K562 (cell line): ENCODE measurements at regions not wholly inside any gene's neighbourhood (a gene's known extent, or its start where the extent isn't known, plus 50 kb on each side); places are given as distances from the start of the nearest gene placed in this dataset.

Experiments
- ATAC-seq: fragments of 200-7000 bp; cut with Tn5 transposase; 3 replicates; pipeline ENCODE4 v1.9.1; 2020; ENCODE audit warnings: moderate library complexity
- BruUV-seq: library from RNA; stranded (reverse); fragments of 400-500 nt; replicated peaks from 2 replicates; lab custom pipeline; 2021; lab: Mats Ljungman, UMichigan
- CTCF ChIA-PET: fragments of 300-600 bp; formaldehyde crosslinking; extraction: SDS; loops from one replicate; lab custom pipeline; 2021; ENCODE audit warnings: low intra/inter-chr PET ratio; lab: Yijun Ruan, JAX
- POLR2A ChIA-PET: fragments of 300-600, 350-650 bp; sonication (Branson Sonifier 250); formaldehyde crosslinking; extraction: SDS; loops from one replicate; lab custom pipeline; 2021; ENCODE audit warnings: antibody characterized with exemption, inconsistent platforms; lab: Yijun Ruan, JAX
- DNase-seq, 4 experiments: peaks; one replicate each; pipeline versions ENCODE4 v3.0.0 to v3.0.0-alpha.2; 2011 to 2018; ENCODE audit warnings: low spot score in 3 of 4, mixed read lengths in 3 of 4; ENCODE audit errors: extremely low read depth in 1 of 4
- FAIRE-seq: peaks from 2 replicates; lab custom pipeline; 2011; peaks lifted over from hg19 to GRCh38; lab: Jason Lieb, UNC
- H2AFZ ChIP-seq: 2 replicates; pipeline ENCODE4 v1.6.0; 2011; ENCODE audit warnings: low read depth, low read length, control low read depth, inconsistent platforms
- H3K27ac ChIP-seq: fragments of 200-600 bp; 3 replicates; pipeline ENCODE4 v1.8.0; 2011; ENCODE audit warnings: low read depth, mild to moderate bottlenecking, control low read depth, inconsistent platforms, low read length, moderate library complexity, mixed read lengths; ENCODE audit errors: extremely low read depth
- H3K27me3 ChIP-seq, 2 experiments: fragments of 300-600 bp in 1 of 2; 2 replicates in 1 of 2; 3 replicates in 1 of 2; pipeline versions ENCODE4 v1.6.0 to v1.8.0; 2011; ENCODE audit warnings: inconsistent platforms in 2 of 2, low read length in 2 of 2, mild to moderate bottlenecking in 1 of 2, mixed read lengths in 1 of 2, moderate library complexity in 1 of 2; ENCODE audit not compliant: control insufficient read depth in 2 of 2, insufficient read depth in 2 of 2
- H3K36me3 ChIP-seq: fragments of 300-600 bp; 3 replicates; pipeline ENCODE4 v1.8.0; 2011; ENCODE audit warnings: mild to moderate bottlenecking, low read length, inconsistent platforms; ENCODE audit not compliant: control insufficient read depth, insufficient read depth
- H3K4me1 ChIP-seq, 2 experiments: fragments of 200-600 bp in 1 of 2; replicated peaks in 1 of 2; 2 replicates in 1 of 2; 3 replicates in 1 of 2; pipeline versions ENCODE4 v1.5.1 to v1.8.0; 2011; ENCODE audit warnings: inconsistent platforms in 2 of 2, low read length in 2 of 2, mild to moderate bottlenecking in 1 of 2, mixed read lengths in 1 of 2, moderate library complexity in 1 of 2; ENCODE audit not compliant: control insufficient read depth in 2 of 2, insufficient read depth in 2 of 2
- H3K4me2 ChIP-seq: 2 replicates; pipeline ENCODE4 v1.6.1; 2011; ENCODE audit warnings: low read length, control low read depth, inconsistent platforms, mixed read lengths; ENCODE audit not compliant: insufficient read depth
- H3K4me3 ChIP-seq: fragments of 200-600 bp; sonication (generic), shearing (Covaris generic); 2 replicates; pipeline ENCODE4 v1.5.1; 2016; ENCODE audit warnings: control low read depth, inconsistent platforms
- H3K79me2 ChIP-seq: fragments of 200-600 bp; 3 replicates; pipeline ENCODE4 v1.8.0; 2011; ENCODE audit warnings: low read length, inconsistent platforms; ENCODE audit not compliant: control insufficient read depth, insufficient read depth
- H3K9ac ChIP-seq, 2 experiments: 2 replicates each; pipeline versions ENCODE4 v1.6.0 to v1.6.1; 2011; ENCODE audit warnings: low read depth in 2 of 2, low read length in 2 of 2, control low read depth in 1 of 2, inconsistent platforms in 1 of 2, mild to moderate bottlenecking in 1 of 2, mixed read lengths in 1 of 2; ENCODE audit not compliant: insufficient read depth in 1 of 2
- H3K9me1 ChIP-seq: one replicate; pipeline ENCODE4 v1.6.0; 2011; ENCODE audit warnings: inconsistent platforms, mild to moderate bottlenecking, low read length, moderate library complexity; ENCODE audit not compliant: control insufficient read depth, insufficient read depth
- H3K9me3 ChIP-seq: replicated peaks from 2 replicates; pipeline ENCODE4 v1.5.1; 2011; ENCODE audit warnings: low read depth, low read length, inconsistent platforms; ENCODE audit not compliant: control insufficient read depth, insufficient read depth
- H4K20me1 ChIP-seq: replicated peaks from 2 replicates; pipeline ENCODE4 v1.6.1; 2011; ENCODE audit warnings: low read length, inconsistent platforms, mixed read lengths; ENCODE audit not compliant: control insufficient read depth, insufficient read depth
- DLX4 ChIP-seq: fragments of 250-450 bp; sonication (Bioruptor Pico); IDR thresholded peaks from 2 replicates; pipeline ENCODE4 v1.6.1; 2021; ENCODE audit warnings: mild to moderate bottlenecking
- E2F3 ChIP-seq: fragments of 250-450 bp; sonication (Bioruptor Pico); IDR thresholded peaks from 2 replicates; pipeline ENCODE4 v1.4.0; 2020; ENCODE audit warnings: mild to moderate bottlenecking
- POLR2B ChIP-seq: fragments of 450-650 bp; IDR thresholded peaks from 2 replicates; pipeline ENCODE4 v1.6.1; 2018; ENCODE audit warnings: low read depth; ENCODE audit not compliant: partially characterized antibody
- RNF2 ChIP-seq: sonication (generic); IDR thresholded peaks from 2 replicates; pipeline ENCODE4 v1.6.1; 2016
- SMARCB1 ChIP-seq: IDR thresholded peaks from 2 replicates; pipeline ENCODE4 v1.6.1; 2011; ENCODE audit warnings: improper control_type of control experiment, low read depth; ENCODE audit not compliant: insufficient read length
- ZNF143 ChIP-seq: sonication (generic); formaldehyde crosslinking; IDR thresholded peaks from 2 replicates; pipeline ENCODE4 v1.9.0; 2022; ENCODE audit warnings: mild to moderate bottlenecking, missing genetic modification reagents
- WGBS: fragments of 100-300 bp; shearing (Covaris generic); methylation state at CpG from one replicate; pipeline ENCODE4 v1.1.6; 2016; ENCODE audit warnings: low coverage, mixed read lengths; ENCODE audit not compliant: insufficient coverage; ENCODE audit errors: missing lambda C conversion rate; 5-methylcytosine and 5-hydroxymethylcytosine counted together
- in situ Hi-C: fragments of 300-500 bp; cut with MboI; formaldehyde crosslinking; loops from 4 replicates; pipeline ENCODE4 v1.15.0; 2018; ENCODE audit warnings: inconsistent platforms, mixed read lengths
- intact Hi-C: fragments of 100-400 bp; cut with micrococcal nuclease; formaldehyde crosslinking; loops from 2 replicates; pipeline ENCODE4 v1.14.2; 2022
- TF ChIP-seq, protein P1 (sequence below): sonication (generic); formaldehyde crosslinking; IDR thresholded peaks from 2 replicates; pipeline ENCODE4 v1.8.0; 2022; ENCODE audit warnings: mild to moderate bottlenecking, missing genetic modification reagents
- TF ChIP-seq, protein P2 (sequence below): fragments of 450-650 bp; IDR thresholded peaks from 2 replicates; pipeline ENCODE4 v1.6.1; 2017; ENCODE audit warnings: antibody characterized with exemption
- TF ChIP-seq, protein P3 (sequence below), 2 experiments: IDR thresholded peaks in 1 of 2; conservative IDR thresholded peaks in 1 of 2; 2 replicates each; pipeline ENCODE4 v1.6.1; 2016; ENCODE audit warnings: low read depth in 2 of 2, mild to moderate bottlenecking in 1 of 2, missing compliant biosample characterization in 1 of 2, missing genetic modification characterization in 1 of 2, moderate library complexity in 1 of 2

GRCh38 chr10:121307411-121307980 lies 290.7 kb downstream of the FGFR2 start (continued):
- TF ChIP-seq, protein P1, sequence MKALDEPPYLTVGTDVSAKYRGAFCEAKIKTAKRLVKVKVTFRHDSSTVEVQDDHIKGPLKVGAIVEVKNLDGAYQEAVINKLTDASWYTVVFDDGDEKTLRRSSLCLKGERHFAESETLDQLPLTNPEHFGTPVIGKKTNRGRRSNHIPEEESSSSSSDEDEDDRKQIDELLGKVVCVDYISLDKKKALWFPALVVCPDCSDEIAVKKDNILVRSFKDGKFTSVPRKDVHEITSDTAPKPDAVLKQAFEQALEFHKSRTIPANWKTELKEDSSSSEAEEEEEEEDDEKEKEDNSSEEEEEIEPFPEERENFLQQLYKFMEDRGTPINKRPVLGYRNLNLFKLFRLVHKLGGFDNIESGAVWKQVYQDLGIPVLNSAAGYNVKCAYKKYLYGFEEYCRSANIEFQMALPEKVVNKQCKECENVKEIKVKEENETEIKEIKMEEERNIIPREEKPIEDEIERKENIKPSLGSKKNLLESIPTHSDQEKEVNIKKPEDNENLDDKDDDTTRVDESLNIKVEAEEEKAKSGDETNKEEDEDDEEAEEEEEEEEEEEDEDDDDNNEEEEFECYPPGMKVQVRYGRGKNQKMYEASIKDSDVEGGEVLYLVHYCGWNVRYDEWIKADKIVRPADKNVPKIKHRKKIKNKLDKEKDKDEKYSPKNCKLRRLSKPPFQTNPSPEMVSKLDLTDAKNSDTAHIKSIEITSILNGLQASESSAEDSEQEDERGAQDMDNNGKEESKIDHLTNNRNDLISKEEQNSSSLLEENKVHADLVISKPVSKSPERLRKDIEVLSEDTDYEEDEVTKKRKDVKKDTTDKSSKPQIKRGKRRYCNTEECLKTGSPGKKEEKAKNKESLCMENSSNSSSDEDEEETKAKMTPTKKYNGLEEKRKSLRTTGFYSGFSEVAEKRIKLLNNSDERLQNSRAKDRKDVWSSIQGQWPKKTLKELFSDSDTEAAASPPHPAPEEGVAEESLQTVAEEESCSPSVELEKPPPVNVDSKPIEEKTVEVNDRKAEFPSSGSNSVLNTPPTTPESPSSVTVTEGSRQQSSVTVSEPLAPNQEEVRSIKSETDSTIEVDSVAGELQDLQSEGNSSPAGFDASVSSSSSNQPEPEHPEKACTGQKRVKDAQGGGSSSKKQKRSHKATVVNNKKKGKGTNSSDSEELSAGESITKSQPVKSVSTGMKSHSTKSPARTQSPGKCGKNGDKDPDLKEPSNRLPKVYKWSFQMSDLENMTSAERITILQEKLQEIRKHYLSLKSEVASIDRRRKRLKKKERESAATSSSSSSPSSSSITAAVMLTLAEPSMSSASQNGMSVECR (CRISPR knock-in tag), result no peak
- no peak for TF ChIP-seq ZNF143 (CRISPR knock-in tag)

DNA sequence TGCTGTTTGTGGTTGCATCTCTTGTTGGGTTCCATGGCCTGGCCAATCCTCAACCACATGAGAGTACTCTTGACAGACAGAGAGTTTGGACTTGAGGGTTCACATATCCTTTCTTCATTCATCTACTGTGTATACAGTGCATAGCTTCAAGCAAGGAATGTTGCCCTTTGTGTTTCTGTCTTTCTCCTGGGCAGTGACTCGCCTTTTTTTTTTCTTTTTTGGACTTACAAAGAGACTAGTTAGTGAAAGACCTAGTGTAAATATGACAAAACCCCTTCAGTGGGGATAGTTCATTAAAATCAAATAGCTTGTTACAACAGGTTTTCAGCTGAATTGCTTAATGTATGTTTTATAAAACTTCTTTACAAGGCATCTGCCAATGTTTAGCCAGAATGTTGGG lies 290.2 kb downstream of the FGFR2 start:
- H3K4me2 ChIP-seq, result no peak overlapping the region
- H3K27ac ChIP-seq, result no peak overlapping the region
- no peaks in the 10 kb centered on the region; the same call in 1 of the 2 replicates for H4K20me1 ChIP-seq
- FAIRE-seq (no peak), ATAC-seq (no peak), DNase-seq (no peak)
- in situ Hi-C loops (no loop called here), intact Hi-C loops (no loop called here)
- no peaks in the 10 kb centered on the region for H3K9me3 ChIP-seq
- H3K4me3 ChIP-seq, result no peak overlapping the region
- no peaks in the 10 kb centered on the region for H3K4me1 ChIP-seq
- ChIA-PET CTCF (no interaction called here), POLR2A (no interaction called here)
- no peaks in the 10 kb centered on the region for H3K79me2 ChIP-seq
- H3K36me3 ChIP-seq, result no peaks in the 10 kb centered on the region
- no peaks in the 10 kb centered on the region for H3K27me3 ChIP-seq
- H3K9me1 ChIP-seq, result no peaks in the 10 kb centered on the region
- no peak overlapping the region for H2AFZ ChIP-seq
- WGBS, result 0% methylated on average over 1 of the region's 1 CpG
- BruUV-seq, result no TSS peak
- H3K9ac ChIP-seq, result no peak overlapping the region
- TF ChIP-seq POLR2B (no peak), SMARCB1 (no peak), RNF2 (no peak), E2F3 (CRISPR knock-in tag) (no peak), DLX4 (CRISPR knock-in tag) (no peak)
- TF ChIP-seq, protein P2, sequence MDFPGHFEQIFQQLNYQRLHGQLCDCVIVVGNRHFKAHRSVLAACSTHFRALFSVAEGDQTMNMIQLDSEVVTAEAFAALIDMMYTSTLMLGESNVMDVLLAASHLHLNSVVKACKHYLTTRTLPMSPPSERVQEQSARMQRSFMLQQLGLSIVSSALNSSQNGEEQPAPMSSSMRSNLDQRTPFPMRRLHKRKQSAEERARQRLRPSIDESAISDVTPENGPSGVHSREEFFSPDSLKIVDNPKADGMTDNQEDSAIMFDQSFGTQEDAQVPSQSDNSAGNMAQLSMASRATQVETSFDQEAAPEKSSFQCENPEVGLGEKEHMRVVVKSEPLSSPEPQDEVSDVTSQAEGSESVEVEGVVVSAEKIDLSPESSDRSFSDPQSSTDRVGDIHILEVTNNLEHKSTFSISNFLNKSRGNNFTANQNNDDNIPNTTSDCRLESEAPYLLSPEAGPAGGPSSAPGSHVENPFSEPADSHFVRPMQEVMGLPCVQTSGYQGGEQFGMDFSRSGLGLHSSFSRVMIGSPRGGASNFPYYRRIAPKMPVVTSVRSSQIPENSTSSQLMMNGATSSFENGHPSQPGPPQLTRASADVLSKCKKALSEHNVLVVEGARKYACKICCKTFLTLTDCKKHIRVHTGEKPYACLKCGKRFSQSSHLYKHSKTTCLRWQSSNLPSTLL, result no peak
- TF ChIP-seq, protein P3, sequence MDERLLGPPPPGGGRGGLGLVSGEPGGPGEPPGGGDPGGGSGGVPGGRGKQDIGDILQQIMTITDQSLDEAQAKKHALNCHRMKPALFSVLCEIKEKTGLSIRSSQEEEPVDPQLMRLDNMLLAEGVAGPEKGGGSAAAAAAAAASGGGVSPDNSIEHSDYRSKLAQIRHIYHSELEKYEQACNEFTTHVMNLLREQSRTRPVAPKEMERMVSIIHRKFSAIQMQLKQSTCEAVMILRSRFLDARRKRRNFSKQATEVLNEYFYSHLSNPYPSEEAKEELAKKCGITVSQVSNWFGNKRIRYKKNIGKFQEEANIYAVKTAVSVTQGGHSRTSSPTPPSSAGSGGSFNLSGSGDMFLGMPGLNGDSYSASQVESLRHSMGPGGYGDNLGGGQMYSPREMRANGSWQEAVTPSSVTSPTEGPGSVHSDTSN (CRISPR knock-in tag; IDR thresholded peaks at IDR 0.05; ENCODE audit: low read depth), result no peak
- TF ChIP-seq, protein P3 (tag; conservative IDR thresholded peaks at IDR 0.05; ENCODE audit: low read depth), result no peak
